ENCODE measurements at regions not wholly inside any gene's neighbourhood (a gene's known extent, or its start where the extent isn't known, plus 50 kb on each side); places are given as distances from the start of the nearest gene placed in this dataset.

DNA sequence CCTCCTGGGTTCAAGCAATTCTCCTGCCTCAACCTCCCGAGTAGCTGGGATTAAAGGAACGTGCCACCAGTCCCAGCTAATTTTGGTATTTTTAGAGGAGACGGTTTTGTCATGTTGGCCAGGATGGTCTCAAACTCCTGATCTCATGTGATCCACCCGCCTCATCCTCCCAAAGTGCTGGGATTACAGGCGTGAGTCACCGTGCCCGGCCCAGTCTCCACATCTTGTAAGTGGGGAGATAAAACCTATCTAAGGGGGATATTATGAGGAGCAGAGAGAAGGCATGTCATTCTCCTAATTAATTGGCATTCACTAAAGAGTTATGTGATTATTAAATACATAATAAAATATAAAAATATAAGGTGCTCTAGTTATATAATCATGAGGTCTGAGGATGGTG, 94.1 kb upstream of the BOD1 start:
- TF ChIP-seq, protein P1, sequence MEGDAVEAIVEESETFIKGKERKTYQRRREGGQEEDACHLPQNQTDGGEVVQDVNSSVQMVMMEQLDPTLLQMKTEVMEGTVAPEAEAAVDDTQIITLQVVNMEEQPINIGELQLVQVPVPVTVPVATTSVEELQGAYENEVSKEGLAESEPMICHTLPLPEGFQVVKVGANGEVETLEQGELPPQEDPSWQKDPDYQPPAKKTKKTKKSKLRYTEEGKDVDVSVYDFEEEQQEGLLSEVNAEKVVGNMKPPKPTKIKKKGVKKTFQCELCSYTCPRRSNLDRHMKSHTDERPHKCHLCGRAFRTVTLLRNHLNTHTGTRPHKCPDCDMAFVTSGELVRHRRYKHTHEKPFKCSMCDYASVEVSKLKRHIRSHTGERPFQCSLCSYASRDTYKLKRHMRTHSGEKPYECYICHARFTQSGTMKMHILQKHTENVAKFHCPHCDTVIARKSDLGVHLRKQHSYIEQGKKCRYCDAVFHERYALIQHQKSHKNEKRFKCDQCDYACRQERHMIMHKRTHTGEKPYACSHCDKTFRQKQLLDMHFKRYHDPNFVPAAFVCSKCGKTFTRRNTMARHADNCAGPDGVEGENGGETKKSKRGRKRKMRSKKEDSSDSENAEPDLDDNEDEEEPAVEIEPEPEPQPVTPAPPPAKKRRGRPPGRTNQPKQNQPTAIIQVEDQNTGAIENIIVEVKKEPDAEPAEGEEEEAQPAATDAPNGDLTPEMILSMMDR (IDR thresholded peaks at IDR 0.05) = no peak
- TF ChIP-seq, protein P2, sequence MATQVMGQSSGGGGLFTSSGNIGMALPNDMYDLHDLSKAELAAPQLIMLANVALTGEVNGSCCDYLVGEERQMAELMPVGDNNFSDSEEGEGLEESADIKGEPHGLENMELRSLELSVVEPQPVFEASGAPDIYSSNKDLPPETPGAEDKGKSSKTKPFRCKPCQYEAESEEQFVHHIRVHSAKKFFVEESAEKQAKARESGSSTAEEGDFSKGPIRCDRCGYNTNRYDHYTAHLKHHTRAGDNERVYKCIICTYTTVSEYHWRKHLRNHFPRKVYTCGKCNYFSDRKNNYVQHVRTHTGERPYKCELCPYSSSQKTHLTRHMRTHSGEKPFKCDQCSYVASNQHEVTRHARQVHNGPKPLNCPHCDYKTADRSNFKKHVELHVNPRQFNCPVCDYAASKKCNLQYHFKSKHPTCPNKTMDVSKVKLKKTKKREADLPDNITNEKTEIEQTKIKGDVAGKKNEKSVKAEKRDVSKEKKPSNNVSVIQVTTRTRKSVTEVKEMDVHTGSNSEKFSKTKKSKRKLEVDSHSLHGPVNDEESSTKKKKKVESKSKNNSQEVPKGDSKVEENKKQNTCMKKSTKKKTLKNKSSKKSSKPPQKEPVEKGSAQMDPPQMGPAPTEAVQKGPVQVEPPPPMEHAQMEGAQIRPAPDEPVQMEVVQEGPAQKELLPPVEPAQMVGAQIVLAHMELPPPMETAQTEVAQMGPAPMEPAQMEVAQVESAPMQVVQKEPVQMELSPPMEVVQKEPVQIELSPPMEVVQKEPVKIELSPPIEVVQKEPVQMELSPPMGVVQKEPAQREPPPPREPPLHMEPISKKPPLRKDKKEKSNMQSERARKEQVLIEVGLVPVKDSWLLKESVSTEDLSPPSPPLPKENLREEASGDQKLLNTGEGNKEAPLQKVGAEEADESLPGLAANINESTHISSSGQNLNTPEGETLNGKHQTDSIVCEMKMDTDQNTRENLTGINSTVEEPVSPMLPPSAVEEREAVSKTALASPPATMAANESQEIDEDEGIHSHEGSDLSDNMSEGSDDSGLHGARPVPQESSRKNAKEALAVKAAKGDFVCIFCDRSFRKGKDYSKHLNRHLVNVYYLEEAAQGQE (IDR thresholded peaks at IDR 0.05; ENCODE audit: insufficient read depth in 1 of 2, low read depth in 2 of 2, low read length in 1 of 2) = no peak
